SK-N-MC (cell line): ENCODE measurements at regions not wholly inside any gene's neighbourhood (a gene's known extent, or its start where the extent isn't known, plus 50 kb on each side); places are given as distances from the start of the nearest gene placed in this dataset.

Source experiments
- DNase-seq: peaks from one replicate; pipeline ENCODE4 v3.0.0-alpha.2; 2011; ENCODE audit warnings: low read depth, low spot score
- H3K27ac ChIP-seq: fragments of 200-600 bp; sonication (generic); 2 replicates; pipeline ENCODE4 v1.5.1; 2016; ENCODE audit warnings: mixed run types
- H3K36me3 ChIP-seq: fragments of 200-600 bp; sonication (generic); 2 replicates; pipeline ENCODE4 v1.6.1; 2017; ENCODE audit warnings: antibody characterized with exemption, low read length, mixed read lengths; ENCODE audit not compliant: insufficient read depth
- H3K4me3 ChIP-seq: fragments of 200-600 bp; sonication (generic); 2 replicates; pipeline ENCODE4 v1.5.1; 2016
- H3K9ac ChIP-seq: fragments of 200-600 bp; sonication (generic); 2 replicates; pipeline ENCODE4 v1.8.0; 2017; ENCODE audit warnings: mixed run types, mixed read lengths; ENCODE audit not compliant: insufficient read length
- H3K9me3 ChIP-seq: fragments of 200-600 bp; sonication (generic); 2 replicates; pipeline ENCODE4 v1.6.1; 2017; ENCODE audit warnings: low read depth, mild to moderate bottlenecking, antibody characterized with exemption, low read length, moderate library complexity, mixed read lengths
- EZH2 ChIP-seq: fragments of 200-600 bp; sonication (generic); IDR thresholded peaks from one replicate; pipeline ENCODE4 v1.6.1; 2017; ENCODE audit warnings: antibody characterized with exemption
- FOXP2 ChIP-seq: optimal IDR thresholded peaks from 2 replicates; pipeline ENCODE3; 2011; ENCODE audit warnings: mild to moderate bottlenecking, moderate library complexity; ENCODE audit not compliant: insufficient read depth; ENCODE audit errors: extremely low read length, control extremely low read depth
- POLR2AphosphoS5 ChIP-seq: IDR thresholded peaks from 2 replicates; pipeline ENCODE4 v1.6.1; 2012; ENCODE audit warnings: mild to moderate bottlenecking, low read depth, low read length, borderline replicate concordance

DNA sequence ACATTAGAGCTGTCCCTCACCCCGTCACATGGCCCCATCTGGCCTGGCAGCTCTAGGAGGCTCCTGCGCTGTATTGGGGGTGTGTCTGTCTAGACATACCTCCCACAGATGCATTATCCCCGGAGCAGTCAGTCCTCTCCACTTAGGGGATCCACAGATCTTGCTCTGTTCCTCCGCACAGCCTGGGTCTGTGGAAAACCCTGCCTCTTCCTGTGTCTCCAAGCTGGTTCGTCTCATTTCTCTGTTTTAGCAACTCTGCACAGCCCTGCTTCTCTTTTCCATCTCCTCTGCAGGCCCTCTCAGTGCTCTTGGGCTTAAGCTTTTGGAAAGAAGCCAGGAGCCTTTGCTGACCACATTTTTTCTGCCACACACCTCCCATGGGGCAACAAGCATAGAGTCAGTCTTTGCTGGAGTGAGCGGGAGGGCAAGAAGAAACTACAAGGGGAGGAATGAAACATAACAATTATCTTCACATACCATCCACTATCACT is 241.5 kb downstream of the FOXD2 start:
- no peak for DNase-seq
- Histone ChIP-seq H3K9ac (no peak overlapping the region), H3K4me3 (no peak overlapping the region), H3K36me3 (no peaks in the 10 kb centered on the region), H3K9me3 (no peaks in the 10 kb centered on the region), H3K27ac (no peak overlapping the region)
- no peak for TF ChIP-seq EZH2
- TF ChIP-seq FOXP2: no peak
- TF ChIP-seq POLR2AphosphoS5: no peak

DNA sequence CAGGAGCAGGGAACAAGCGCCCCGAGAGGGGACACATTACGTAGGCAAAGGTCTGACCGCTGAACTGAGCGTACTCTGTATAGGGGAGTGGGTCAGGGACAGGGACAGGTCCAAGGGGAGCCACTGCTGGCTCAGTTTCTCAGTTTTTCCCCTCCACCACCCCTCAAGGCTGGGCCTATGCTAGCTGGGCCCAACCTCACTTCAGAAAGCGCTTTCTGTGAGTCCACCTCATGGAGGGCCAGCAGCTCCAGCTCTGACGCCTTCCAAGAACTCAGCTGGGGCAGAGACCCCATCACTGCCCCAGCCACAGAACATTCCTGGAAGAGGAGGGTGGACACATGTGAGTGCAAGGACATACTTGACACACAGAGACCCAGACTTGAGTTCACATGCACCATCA is 242.0 kb downstream of the FOXD2 start:
- TF ChIP-seq EZH2 (no peak), FOXP2 (no peak), POLR2AphosphoS5 (no peak)
- H3K9me3 ChIP-seq: no peaks in the 10 kb centered on the region
- no peak overlapping the region for H3K9ac ChIP-seq
- no peaks in the 10 kb centered on the region for H3K36me3 ChIP-seq
- no peak overlapping the region for H3K4me3 ChIP-seq
- no peak overlapping the region for H3K27ac ChIP-seq
- no peak for DNase-seq

DNA sequence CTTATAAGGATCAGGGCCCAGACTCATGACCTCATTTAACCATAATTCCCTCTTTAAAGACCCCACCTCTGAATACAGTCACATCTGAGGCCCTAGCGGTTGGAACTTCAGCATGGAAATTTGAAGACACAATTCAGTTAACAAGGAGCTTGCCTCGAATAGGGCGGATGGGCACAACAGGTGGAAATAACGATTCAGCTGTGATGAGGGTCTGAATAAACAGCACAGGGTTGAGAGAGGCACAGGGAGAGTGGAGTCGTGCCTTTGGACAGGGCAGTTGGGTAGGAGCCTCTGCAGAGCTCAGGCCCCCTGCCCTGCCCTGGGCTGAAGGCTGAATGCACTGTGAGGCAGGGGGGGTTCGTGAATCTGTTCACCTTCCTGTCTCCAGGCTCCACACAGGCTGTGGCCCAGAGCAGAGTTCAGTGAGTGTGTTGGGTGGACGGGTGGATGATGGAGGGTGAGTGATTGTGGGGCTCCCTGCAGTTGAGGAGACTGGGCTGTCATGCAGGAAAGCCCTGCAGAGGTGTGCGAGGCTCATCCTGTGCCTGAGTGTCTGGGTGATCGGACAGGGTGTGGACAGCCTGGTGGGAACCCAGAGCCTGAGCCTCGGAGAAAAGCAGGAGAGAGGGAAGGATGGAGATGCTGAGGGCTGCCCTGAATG is 243.1 kb downstream of the FOXD2 start:
- TF ChIP-seq EZH2 (no peak), POLR2AphosphoS5 (no peak), FOXP2 (no peak)
- no peak overlapping the region for H3K4me3 ChIP-seq
- H3K27ac ChIP-seq: no peak overlapping the region
- no peak overlapping the region for H3K9ac ChIP-seq
- no peaks in the 10 kb centered on the region for H3K9me3 ChIP-seq
- H3K36me3 ChIP-seq: no peaks in the 10 kb centered on the region
- no peak for DNase-seq

DNA sequence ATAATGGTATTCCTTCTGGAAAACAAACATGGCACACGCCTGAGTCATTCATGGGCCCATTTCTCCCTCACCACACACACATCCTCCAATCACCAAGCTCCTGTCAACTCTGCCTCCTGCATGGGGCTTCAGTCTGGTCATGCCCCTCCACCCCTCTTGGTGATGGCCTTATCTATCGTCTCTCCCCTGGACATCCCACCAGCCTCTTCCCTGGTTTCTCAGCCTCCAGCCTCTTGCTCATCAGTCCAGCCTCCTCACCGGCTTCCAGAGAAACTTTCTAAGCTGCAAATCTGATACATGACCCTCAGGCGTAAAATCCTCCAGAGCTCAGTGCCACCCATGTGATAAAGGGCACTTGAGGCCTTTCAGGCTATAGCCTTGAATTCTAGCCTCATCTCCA is 243.9 kb downstream of the FOXD2 start:
- TF ChIP-seq EZH2 (no peak), FOXP2 (no peak), POLR2AphosphoS5 (no peak)
- Histone ChIP-seq H3K36me3 (no peaks in the 10 kb centered on the region), H3K9ac (no peak overlapping the region), H3K4me3 (no peak overlapping the region), H3K27ac (no peak overlapping the region), H3K9me3 (no peaks in the 10 kb centered on the region)
- DNase-seq: no peak

DNA sequence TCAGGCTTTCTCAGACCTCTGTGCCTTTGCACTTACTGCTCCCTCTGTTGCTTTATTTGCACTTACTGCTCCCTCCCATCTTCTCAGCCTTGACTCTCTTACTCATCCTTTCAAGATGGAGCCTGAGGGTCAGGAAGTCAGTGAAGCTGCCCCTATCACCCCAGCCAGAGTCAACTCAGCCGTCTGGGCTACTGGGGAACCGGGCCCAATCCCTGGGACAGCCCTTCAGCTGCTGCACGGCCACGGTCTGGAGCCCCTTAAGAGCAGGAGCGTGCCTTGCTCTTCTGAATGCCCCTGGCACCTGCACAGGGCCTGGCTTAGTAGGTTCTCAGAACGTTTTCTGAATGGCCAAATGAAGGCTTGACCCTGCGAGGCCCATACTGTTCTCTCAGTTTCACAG is 244.4 kb downstream of the FOXD2 start:
- no peak overlapping the region for H3K27ac ChIP-seq
- no peak for DNase-seq
- no peak overlapping the region for H3K4me3 ChIP-seq
- no peaks in the 10 kb centered on the region for H3K9me3 ChIP-seq
- H3K36me3 ChIP-seq: no peaks in the 10 kb centered on the region
- TF ChIP-seq FOXP2 (no peak), EZH2 (no peak), POLR2AphosphoS5 (no peak)
- no peak overlapping the region for H3K9ac ChIP-seq

DNA sequence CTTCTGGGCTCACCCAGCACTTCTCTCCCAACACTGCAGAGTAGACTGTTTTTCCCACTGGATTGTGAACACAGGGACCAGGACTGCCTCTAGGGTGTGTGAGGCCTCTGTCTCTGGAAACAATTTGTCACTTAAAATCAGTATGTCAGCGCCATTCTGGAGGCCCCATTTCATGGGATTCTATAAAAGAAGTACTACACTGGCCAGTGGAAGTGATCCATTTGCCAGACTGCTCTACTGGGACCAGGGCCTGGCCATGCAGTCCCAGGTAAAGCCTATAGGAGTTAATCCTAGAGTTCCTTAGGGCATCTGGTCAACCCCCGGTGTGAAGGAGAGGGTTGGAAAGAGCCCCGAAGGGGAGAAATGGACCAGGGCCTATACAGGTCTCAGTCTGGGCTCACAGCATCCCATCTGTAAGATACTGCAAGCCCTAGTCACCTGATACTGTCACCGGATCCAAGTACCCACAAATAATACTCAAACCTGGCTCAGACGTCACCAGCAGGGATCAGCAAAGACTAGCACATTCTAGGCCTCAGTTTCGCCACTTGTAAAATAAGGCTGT is 245.0 kb downstream of the FOXD2 start:
- Histone ChIP-seq H3K27ac (no peak overlapping the region), H3K4me3 (no peak overlapping the region), H3K9me3 (no peaks in the 10 kb centered on the region), H3K9ac (no peak overlapping the region), H3K36me3 (no peaks in the 10 kb centered on the region)
- no peak for TF ChIP-seq POLR2AphosphoS5
- TF ChIP-seq FOXP2: no peak
- no peak for TF ChIP-seq EZH2
- no peak for DNase-seq

DNA sequence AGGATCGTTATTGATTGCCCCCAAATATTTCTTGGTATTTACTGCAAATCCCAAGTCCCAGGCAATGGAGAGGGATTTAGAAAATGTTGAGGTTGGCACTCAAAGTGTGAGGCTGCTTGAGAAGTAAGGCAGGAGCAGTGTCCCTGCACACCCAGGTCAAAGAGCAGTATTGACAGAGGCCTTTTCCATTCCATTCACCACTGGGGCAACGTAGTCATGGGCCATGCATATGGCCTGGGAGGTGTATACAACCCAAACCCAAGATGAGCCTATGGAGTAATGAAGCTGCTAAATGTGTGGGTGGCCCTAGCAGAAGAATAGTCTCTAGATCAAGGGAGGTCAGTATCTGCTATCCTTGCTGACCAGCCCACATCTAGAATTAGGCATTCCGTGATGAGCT is 245.6 kb downstream of the FOXD2 start:
- no peak overlapping the region for H3K4me3 ChIP-seq
- no peaks in the 10 kb centered on the region for H3K9me3 ChIP-seq
- DNase-seq: no peak
- TF ChIP-seq EZH2 (no peak), POLR2AphosphoS5 (no peak), FOXP2 (no peak)
- no peak overlapping the region for H3K27ac ChIP-seq
- H3K9ac ChIP-seq: no peak overlapping the region
- H3K36me3 ChIP-seq: no peaks in the 10 kb centered on the region

DNA sequence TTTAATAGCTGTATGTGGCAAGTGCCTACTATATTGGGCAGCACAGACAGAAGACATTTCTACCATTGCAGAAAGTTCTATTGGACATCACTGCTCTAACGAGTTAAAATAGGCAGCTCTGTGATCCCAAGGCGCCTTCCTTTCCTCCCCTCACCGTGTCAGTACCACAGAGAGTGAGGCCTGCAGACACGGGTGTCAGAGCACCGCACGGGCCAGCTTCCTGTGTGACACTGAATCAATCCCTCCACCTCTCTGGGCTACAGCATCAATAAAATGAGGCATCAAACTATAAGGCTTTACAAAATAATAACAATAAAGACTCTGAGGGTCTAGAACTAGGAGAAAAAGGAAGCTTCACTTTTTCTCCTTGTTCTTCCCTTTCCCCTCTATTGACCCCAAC is 246.7 kb downstream of the FOXD2 start:
- H3K36me3 ChIP-seq: no peaks in the 10 kb centered on the region

More for the DNA sequence above, 246.7 kb downstream of the FOXD2 start:
- H3K9ac ChIP-seq: no peak overlapping the region
- no peak for TF ChIP-seq POLR2AphosphoS5
- no peak for TF ChIP-seq EZH2
- no peak for TF ChIP-seq FOXP2
- no peak overlapping the region for H3K27ac ChIP-seq
- no peaks in the 10 kb centered on the region for H3K9me3 ChIP-seq
- no peak overlapping the region for H3K4me3 ChIP-seq
- DNase-seq: no peak
